CD4-positive, alpha-beta memory T cell (primary cell): ENCODE measurements at regions not wholly inside any gene's neighbourhood (a gene's known extent, or its start where the extent isn't known, plus 50 kb on each side); places are given as distances from the start of the nearest gene placed in this dataset.
"Not testable (repeated sequence)": the region's sequence is repeated elsewhere in the genome, so short reads cannot be mapped to it uniquely, and the experiment has no call there.

ENCODE experiments used
- CTCF ChIA-PET: fragments of 350-600 bp; sonication (Branson Sonifier 250); formaldehyde crosslinking; loops from one replicate; lab custom pipeline; 2021; ENCODE audit warnings: inconsistent platforms; ENCODE audit not compliant: partially characterized antibody; lab: Charles Lee
- POLR2A ChIA-PET: fragments of 350-600 bp; sonication (Branson Sonifier 250); formaldehyde crosslinking; loops from one replicate; lab custom pipeline; 2021; ENCODE audit not compliant: partially characterized antibody; lab: Charles Lee
- DNase-seq, 5 donors: peaks; one replicate each; pipeline versions ENCODE4 v3.0.0 to v3.0.0-alpha.2; 2020 to 2022; ENCODE audit warnings: mixed read lengths in 1 of 5
- H3K27ac ChIP-seq: one replicate; pipeline ENCODE4 v1.7.0; 2013; ENCODE audit warnings: low read depth, low read length
- H3K27me3 ChIP-seq: 2 replicates; pipeline ENCODE4 v1.7.0; 2013; ENCODE audit warnings: mild to moderate bottlenecking, low read length, moderate library complexity; ENCODE audit not compliant: insufficient read depth
- H3K36me3 ChIP-seq: 2 replicates; pipeline ENCODE4 v1.7.0; 2013; ENCODE audit warnings: mild to moderate bottlenecking, low read length, moderate library complexity; ENCODE audit not compliant: insufficient read depth
- H3K4me1 ChIP-seq: 2 replicates; pipeline ENCODE4 v1.7.0; 2013; ENCODE audit warnings: mild to moderate bottlenecking, low read length, moderate library complexity; ENCODE audit not compliant: insufficient read depth
- H3K4me3 ChIP-seq, 2 donors: one replicate each; pipeline ENCODE4 v1.7.0; 2013; ENCODE audit warnings: low read length in 2 of 2, mild to moderate bottlenecking in 1 of 2
- H3K9me3 ChIP-seq, 2 donors: one replicate each; pipeline ENCODE4 v1.7.0; 2013; ENCODE audit warnings: low read length in 2 of 2, control low read depth in 1 of 2; ENCODE audit not compliant: control insufficient read depth in 1 of 2
- H3K27ac Mint-ChIP-seq, 7 donors: one replicate each; pipeline ENCODE4 v1.8.0; 2020 to 2021; ENCODE audit warnings: mixed read lengths in 7 of 7, mild to moderate bottlenecking in 6 of 7, inconsistent platforms in 3 of 7, moderate library complexity in 3 of 7
- H3K27me3 Mint-ChIP-seq, 2 donors: one replicate each; pipeline ENCODE4 v1.8.0; 2020 to 2021; ENCODE audit warnings: mixed read lengths in 2 of 2
- H3K36me3 Mint-ChIP-seq, 2 donors: one replicate each; pipeline ENCODE4 v1.8.0; 2020 to 2021; ENCODE audit warnings: mixed read lengths in 2 of 2, inconsistent platforms in 1 of 2, mild to moderate bottlenecking in 1 of 2
- H3K4me1 Mint-ChIP-seq, 4 donors: one replicate each; pipeline ENCODE4 v1.8.0; 2020 to 2021; ENCODE audit warnings: mixed read lengths in 4 of 4, mild to moderate bottlenecking in 1 of 4
- H3K4me3 Mint-ChIP-seq, 8 donors: one replicate each; pipeline ENCODE4 v1.8.0; 2020 to 2021; ENCODE audit warnings: mixed read lengths in 8 of 8, mild to moderate bottlenecking in 7 of 8, moderate library complexity in 6 of 8, inconsistent platforms in 3 of 8
- H3K9me3 Mint-ChIP-seq, 8 donors: one replicate each; pipeline ENCODE4 v1.8.0; 2020 to 2021; ENCODE audit warnings: mixed read lengths in 8 of 8, mild to moderate bottlenecking in 5 of 8, inconsistent platforms in 3 of 8, moderate library complexity in 1 of 8
- intact Hi-C: fragments of 100-400 bp; cut with micrococcal nuclease; formaldehyde crosslinking; loops from one replicate; pipeline ENCODE4 v1.15.1; 2023

DNA sequence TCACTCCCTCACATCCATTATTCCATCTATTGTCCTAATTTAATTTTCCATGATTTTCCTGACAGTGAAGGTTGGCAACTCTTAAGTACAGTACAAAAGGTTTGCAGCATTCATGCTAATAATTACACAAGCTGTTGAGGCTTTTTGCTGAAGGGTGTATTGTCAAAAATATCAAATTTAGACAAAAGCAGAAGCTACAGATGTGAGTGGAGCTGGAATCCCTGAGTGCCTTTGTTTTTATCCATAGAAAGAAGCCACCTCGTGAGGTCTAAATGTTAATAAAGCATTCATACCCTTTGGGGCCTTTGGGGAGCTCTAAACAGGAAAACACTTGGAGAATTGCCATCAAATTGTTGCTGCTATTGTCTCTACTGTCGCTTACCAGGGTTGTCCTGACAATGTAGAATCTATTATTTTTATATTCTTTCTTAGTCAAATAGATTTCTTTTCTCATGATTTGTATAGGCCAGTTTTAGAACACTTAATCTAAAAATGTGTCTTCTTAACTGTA lies 185.8 kb upstream of the ROBO1 start:
- DNase-seq = no peak
- no peak overlapping the region for H3K4me3 Mint-ChIP-seq
- H3K9me3 Mint-ChIP-seq = peaks cover 0 to 18% (median 12%) of the 10 kb centered on the region in 8 donors
- Histone ChIP-seq H3K27ac (no peak overlapping the region), H3K4me1 (no peaks in the 10 kb centered on the region), H3K36me3 (no peaks in the 10 kb centered on the region), H3K27me3 (no peaks in the 10 kb centered on the region), H3K9me3 (peaks cover 0 to 8% of the 10 kb centered on the region in 2 donors), H3K4me3 (no peak overlapping the region)
- no peaks in the 10 kb centered on the region for H3K4me1 Mint-ChIP-seq
- no peaks in the 10 kb centered on the region for H3K36me3 Mint-ChIP-seq
- intact Hi-C loops = no loop called here
- no peaks in the 10 kb centered on the region for H3K27me3 Mint-ChIP-seq
- POLR2A ChIA-PET = no interaction called here
- no peak overlapping the region for H3K27ac Mint-ChIP-seq
- CTCF ChIA-PET = no interaction called here

DNA sequence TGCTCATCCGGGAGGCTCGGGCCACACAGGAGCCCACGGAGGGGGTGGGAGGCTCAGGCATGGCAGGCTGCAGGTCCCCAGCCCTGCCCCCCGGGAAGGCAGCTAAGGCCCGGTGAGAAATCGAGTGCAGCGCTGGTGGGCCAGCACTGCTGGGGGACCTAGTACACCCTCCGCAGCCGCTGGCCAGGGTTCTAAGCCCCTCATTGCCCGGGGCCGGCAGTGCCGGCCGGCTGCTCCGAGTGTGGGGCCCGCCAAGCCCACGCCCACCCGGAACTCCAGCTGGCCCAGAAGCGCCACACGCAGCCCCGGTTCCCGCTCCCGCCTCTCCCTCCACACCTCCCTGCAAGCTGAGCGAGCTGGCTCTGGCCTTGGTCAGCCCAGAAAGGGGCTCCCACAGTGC lies 183.6 kb upstream of the ROBO1 start:
- H3K36me3 ChIP-seq, H3K4me3 Mint-ChIP-seq, H3K4me1 ChIP-seq, H3K27ac Mint-ChIP-seq, H3K4me1 Mint-ChIP-seq, H3K36me3 Mint-ChIP-seq, H3K9me3 ChIP-seq, CTCF ChIA-PET, POLR2A ChIA-PET, H3K27me3 ChIP-seq, H3K27me3 Mint-ChIP-seq, H3K4me3 ChIP-seq, intact Hi-C loops, H3K27ac ChIP-seq, DNase-seq: not testable (repeated sequence)
- H3K9me3 Mint-ChIP-seq = peaks cover 1 to 19% (median 8%) of the 10 kb centered on the region in 8 donors

GRCh38 chr3:79947957-79948356 lies 180.2 kb upstream of the ROBO1 start:
- ChIA-PET CTCF (no interaction called here), POLR2A (no interaction called here)
- H3K36me3 Mint-ChIP-seq = no peaks in the 10 kb centered on the region
- H3K9me3 Mint-ChIP-seq = peaks cover 1 to 30% (median 11%) of the 10 kb centered on the region in 8 donors
- Histone ChIP-seq H3K27me3 (no peaks in the 10 kb centered on the region), H3K4me3 (no peak overlapping the region), H3K9me3 (no peaks in the 10 kb centered on the region), H3K36me3 (no peaks in the 10 kb centered on the region), H3K4me1 (no peaks in the 10 kb centered on the region), H3K27ac (no peak overlapping the region)
- H3K4me1 Mint-ChIP-seq = no peaks in the 10 kb centered on the region
- intact Hi-C loops = no loop called here
- DNase-seq = no peak
- no peak overlapping the region for H3K27ac Mint-ChIP-seq
- no peaks in the 10 kb centered on the region for H3K27me3 Mint-ChIP-seq
- H3K4me3 Mint-ChIP-seq = no peak overlapping the region

DNA sequence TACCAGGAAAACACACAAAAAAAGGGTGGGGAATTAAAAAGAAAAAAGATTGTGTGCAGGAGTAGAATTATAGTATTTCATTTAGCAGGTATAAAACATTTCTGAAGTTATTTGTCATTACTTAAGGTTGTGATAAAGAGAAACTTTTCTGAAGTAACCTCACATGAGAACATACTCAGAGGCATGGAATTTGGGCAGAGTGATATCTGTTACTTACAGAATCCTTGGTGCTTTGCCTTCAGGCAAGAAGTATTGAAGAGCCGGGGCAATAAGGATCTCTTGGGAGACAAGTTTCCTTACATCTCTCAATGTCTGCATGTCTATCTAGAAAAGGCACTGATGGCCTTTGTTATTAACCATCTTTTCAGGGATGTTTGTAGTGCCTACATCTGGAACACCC lies 179.7 kb upstream of the ROBO1 start:
- CTCF ChIA-PET = no interaction called here
- Histone ChIP-seq H3K9me3 (no peaks in the 10 kb centered on the region), H3K27me3 (no peaks in the 10 kb centered on the region), H3K27ac (no peak overlapping the region), H3K4me1 (no peaks in the 10 kb centered on the region), H3K36me3 (no peaks in the 10 kb centered on the region), H3K4me3 (no peak overlapping the region)
- Mint-ChIP-seq H3K27ac (no peak overlapping the region), H3K4me3 (no peak overlapping the region), H3K27me3 (no peaks in the 10 kb centered on the region), H3K36me3 (no peaks in the 10 kb centered on the region), H3K4me1 (no peaks in the 10 kb centered on the region), H3K9me3 (peaks cover 1 to 30% (median 10%) of the 10 kb centered on the region in 8 donors)
- POLR2A ChIA-PET = no interaction called here
- intact Hi-C loops = no loop called here
- no peak for DNase-seq

DNA sequence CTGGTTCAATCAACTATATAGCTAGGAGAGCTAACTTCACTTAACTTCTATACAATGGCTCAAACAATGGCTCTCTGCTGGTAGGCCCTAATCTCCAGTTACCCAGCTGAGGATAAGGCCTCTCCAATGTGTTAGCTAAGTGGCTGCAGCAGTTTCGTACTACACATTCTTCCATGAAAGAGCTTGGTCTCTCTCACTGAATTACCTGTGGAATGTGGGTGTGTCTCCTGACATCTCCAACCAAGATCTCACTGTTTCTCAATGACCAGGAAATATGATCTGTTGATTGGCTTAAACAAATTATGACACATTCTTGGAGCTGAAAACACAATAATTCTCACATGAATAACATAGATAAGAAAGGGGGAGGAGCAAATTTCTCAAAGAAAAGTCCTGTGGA lies 169.8 kb upstream of the ROBO1 start:
- no peaks in the 10 kb centered on the region for H3K27me3 Mint-ChIP-seq
- H3K4me3 ChIP-seq = no peak overlapping the region
- POLR2A ChIA-PET = no interaction called here

DNA sequence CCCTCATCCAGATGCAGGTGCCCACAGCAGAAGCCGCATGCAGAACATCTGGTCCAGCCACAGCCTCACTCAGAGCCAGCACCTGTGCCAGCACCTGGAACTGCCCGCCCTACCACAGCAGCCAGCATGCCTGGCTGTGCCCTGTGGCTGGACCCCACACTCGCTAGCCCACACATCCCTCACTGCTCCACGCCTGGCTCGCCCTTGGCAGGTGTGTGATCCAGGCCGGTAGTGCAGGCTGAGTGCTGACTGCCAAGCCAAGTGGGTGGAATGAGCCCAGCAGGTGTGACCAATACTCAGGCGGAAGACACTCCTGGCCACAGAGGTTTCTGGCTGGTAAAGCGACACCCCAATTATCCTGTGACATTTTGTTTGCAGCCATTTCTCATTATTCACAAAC lies 162.4 kb upstream of the ROBO1 start:
- no peak for DNase-seq
- Mint-ChIP-seq H3K36me3 (no peaks in the 10 kb centered on the region), H3K27ac (no peak overlapping the region), H3K4me3 (no peak overlapping the region), H3K27me3 (no peaks in the 10 kb centered on the region), H3K4me1 (no peaks in the 10 kb centered on the region), H3K9me3 (peaks cover 2 to 12% (median 6%) of the 10 kb centered on the region in 8 donors)
- H3K36me3 ChIP-seq = no peaks in the 10 kb centered on the region
- H3K27ac ChIP-seq = no peak overlapping the region
- H3K4me1 ChIP-seq = no peaks in the 10 kb centered on the region
- ChIA-PET POLR2A (no interaction called here), CTCF (no interaction called here)
- intact Hi-C loops = no loop called here
- H3K27me3 ChIP-seq = no peaks in the 10 kb centered on the region
- no peak overlapping the region for H3K4me3 ChIP-seq
- H3K9me3 ChIP-seq = no peaks in the 10 kb centered on the region

More for the DNA sequence above, 169.8 kb upstream of the ROBO1 start:
- Histone ChIP-seq H3K27me3 (no peaks in the 10 kb centered on the region), H3K9me3 (peaks cover 0 to 4% of the 10 kb centered on the region in 2 donors), H3K4me1 (no peaks in the 10 kb centered on the region), H3K27ac (no peak overlapping the region), H3K36me3 (no peaks in the 10 kb centered on the region)
- CTCF ChIA-PET = no interaction called here
- no peaks in the 10 kb centered on the region for H3K36me3 Mint-ChIP-seq
- no peak for DNase-seq
- peaks cover 0 to 15% (median 6%) of the 10 kb centered on the region in 8 donors for H3K9me3 Mint-ChIP-seq
- H3K4me3 Mint-ChIP-seq = no peak overlapping the region
- intact Hi-C loops = no loop called here
- no peak overlapping the region for H3K27ac Mint-ChIP-seq
- H3K4me1 Mint-ChIP-seq = no peaks in the 10 kb centered on the region

GRCh38 chr3:79928687-79929408 lies 161.1 kb upstream of the ROBO1 start:
- Mint-ChIP-seq H3K9me3 (peaks cover 2 to 12% (median 5%) of the 10 kb centered on the region in 8 donors), H3K4me1 (no peaks in the 10 kb centered on the region), H3K36me3 (no peaks in the 10 kb centered on the region), H3K27ac (peak overlapping the region in 1 of 7 donors; percentile 64), H3K4me3 (peak overlapping the region in 1 of 8 donors; percentile 15), H3K27me3 (no peaks in the 10 kb centered on the region)
- no peak for DNase-seq
- no peak overlapping the region for H3K27ac ChIP-seq
- H3K27me3 ChIP-seq = no peaks in the 10 kb centered on the region
- intact Hi-C loops = no loop called here
- CTCF ChIA-PET = no interaction called here
- H3K4me1 ChIP-seq = no peaks in the 10 kb centered on the region
- no peak overlapping the region for H3K4me3 ChIP-seq
- POLR2A ChIA-PET = no interaction called here
- no peaks in the 10 kb centered on the region for H3K36me3 ChIP-seq
- no peaks in the 10 kb centered on the region for H3K9me3 ChIP-seq
